Fibroblast of lung (primary cell): ENCODE measurements at regions not wholly inside any gene's neighbourhood (a gene's known extent, or its start where the extent isn't known, plus 50 kb on each side); places are given as distances from the start of the nearest gene placed in this dataset.

Experiments
- EZH2 ChIP-seq: IDR thresholded peaks from 2 replicates; pipeline ENCODE4 v1.5.1; 2012; ENCODE audit warnings: low read length, control low read depth, mild to moderate bottlenecking; ENCODE audit errors: missing control alignments
- TF ChIP-seq, protein P1 (sequence below), 2 donors: IDR thresholded peaks in 1 of 2; conservative IDR thresholded peaks in 1 of 2; 1 replicate in 1 of 2; 2 replicates in 1 of 2; pipeline ENCODE4 v1.5.1; 2011 to 2012; ENCODE audit warnings: low read length in 2 of 2, control low read depth in 1 of 2, inconsistent platforms in 1 of 2, low read depth in 1 of 2, mild to moderate bottlenecking in 1 of 2

DNA sequence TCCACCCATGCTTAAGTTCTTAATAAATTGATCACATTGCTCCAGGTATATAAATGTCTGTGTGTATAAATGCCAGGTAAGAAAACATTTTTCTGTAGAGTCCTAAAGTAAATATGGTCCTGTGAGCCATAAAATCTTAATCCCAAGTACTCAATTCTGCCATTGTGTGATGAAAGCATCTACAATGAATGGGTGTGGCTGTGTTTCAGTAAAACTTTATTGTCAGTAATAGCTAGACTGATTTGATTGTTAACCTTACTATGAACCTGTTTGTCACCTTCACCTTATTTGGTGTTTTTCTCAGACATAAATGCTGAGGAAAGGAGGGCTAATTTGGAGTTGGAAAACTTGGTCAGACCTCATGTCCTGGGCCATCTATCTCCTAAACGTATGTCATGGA is 683.5 kb upstream of the GRM7 start:
- TF ChIP-seq, protein P1, sequence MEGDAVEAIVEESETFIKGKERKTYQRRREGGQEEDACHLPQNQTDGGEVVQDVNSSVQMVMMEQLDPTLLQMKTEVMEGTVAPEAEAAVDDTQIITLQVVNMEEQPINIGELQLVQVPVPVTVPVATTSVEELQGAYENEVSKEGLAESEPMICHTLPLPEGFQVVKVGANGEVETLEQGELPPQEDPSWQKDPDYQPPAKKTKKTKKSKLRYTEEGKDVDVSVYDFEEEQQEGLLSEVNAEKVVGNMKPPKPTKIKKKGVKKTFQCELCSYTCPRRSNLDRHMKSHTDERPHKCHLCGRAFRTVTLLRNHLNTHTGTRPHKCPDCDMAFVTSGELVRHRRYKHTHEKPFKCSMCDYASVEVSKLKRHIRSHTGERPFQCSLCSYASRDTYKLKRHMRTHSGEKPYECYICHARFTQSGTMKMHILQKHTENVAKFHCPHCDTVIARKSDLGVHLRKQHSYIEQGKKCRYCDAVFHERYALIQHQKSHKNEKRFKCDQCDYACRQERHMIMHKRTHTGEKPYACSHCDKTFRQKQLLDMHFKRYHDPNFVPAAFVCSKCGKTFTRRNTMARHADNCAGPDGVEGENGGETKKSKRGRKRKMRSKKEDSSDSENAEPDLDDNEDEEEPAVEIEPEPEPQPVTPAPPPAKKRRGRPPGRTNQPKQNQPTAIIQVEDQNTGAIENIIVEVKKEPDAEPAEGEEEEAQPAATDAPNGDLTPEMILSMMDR (conservative IDR thresholded peaks at IDR 0.05 in 1 of 2, IDR thresholded peaks at IDR 0.05 in 1 of 2; ENCODE audit: low read depth in 1 of 2, low read length in 2 of 2) = no peak
- TF ChIP-seq EZH2 = no peak
